GM12878 (cell line): ENCODE measurements at regions not wholly inside any gene's neighbourhood (a gene's known extent, or its start where the extent isn't known, plus 50 kb on each side); places are given as distances from the start of the nearest gene placed in this dataset.
A peak's percentile ranks its signal among the peaks of the same experiment; 100 is the strongest.

Experiments
- ATF7 ChIP-seq: fragments of 450-650 bp; IDR thresholded peaks from 2 replicates; pipeline ENCODE4 v1.6.1; 2016; ENCODE audit warnings: low read depth, mild to moderate bottlenecking
- BACH1 ChIP-seq: fragments of 450-650 bp; IDR thresholded peaks from 2 replicates; pipeline ENCODE4 v1.6.1; 2017; ENCODE audit warnings: mild to moderate bottlenecking, borderline replicate concordance
- BCLAF1 ChIP-seq: fragments of 450-650 bp; IDR thresholded peaks from 2 replicates; pipeline ENCODE4 v1.6.1; 2017; ENCODE audit warnings: antibody characterized with exemption, mild to moderate bottlenecking, moderate library complexity
- CBX3 ChIP-seq: fragments of 200-600 bp; sonication (generic); IDR thresholded peaks from 2 replicates; pipeline ENCODE4 v1.6.1; 2016; ENCODE audit warnings: low read depth, borderline replicate concordance
- CEBPB ChIP-seq, 2 experiments: fragments of 150-350 bp in 1 of 2; IDR thresholded peaks; 2 replicates each; pipeline ENCODE4 v1.6.1; 2012 to 2014; ENCODE audit warnings: low read depth in 2 of 2, low read length in 2 of 2, borderline replicate concordance in 1 of 2, inconsistent platforms in 1 of 2
- CREM ChIP-seq: IDR thresholded peaks from 2 replicates; pipeline ENCODE4 v1.6.1; 2014; ENCODE audit warnings: antibody characterized with exemption, low read depth
- EP300 ChIP-seq, 2 experiments: fragments of 150-350 bp in 1 of 2; IDR thresholded peaks; 2 replicates each; pipeline ENCODE4 v1.6.1; 2011 to 2012; ENCODE audit warnings: low read depth in 2 of 2, low read length in 2 of 2, borderline replicate concordance in 1 of 2, improper control_type of control experiment in 1 of 2, inconsistent platforms in 1 of 2; ENCODE audit not compliant: control insufficient read depth in 1 of 2
- FOS ChIP-seq: IDR thresholded peaks from 3 replicates; pipeline ENCODE4 v1.6.1; 2011; ENCODE audit warnings: borderline replicate concordance; ENCODE audit not compliant: insufficient read length; ENCODE audit errors: extremely low read depth
- GABPA ChIP-seq: IDR thresholded peaks from 2 replicates; pipeline ENCODE4 v1.6.1; 2014; ENCODE audit warnings: antibody characterized with exemption, low read depth, mild to moderate bottlenecking, inconsistent platforms
- IKZF1 ChIP-seq: fragments of 450-650 bp; conservative IDR thresholded peaks from 2 replicates; pipeline ENCODE4 v1.6.1; 2017; ENCODE audit warnings: antibody characterized with exemption, mild to moderate bottlenecking
- IRF4 ChIP-seq: IDR thresholded peaks from 2 replicates; pipeline ENCODE4 v1.6.1; 2011; ENCODE audit warnings: low read depth, low read length
- LARP7 ChIP-seq: fragments of 450-650 bp; IDR thresholded peaks from 2 replicates; pipeline ENCODE4 v1.6.1; 2017; ENCODE audit warnings: mild to moderate bottlenecking
- MEF2A ChIP-seq: IDR thresholded peaks from 2 replicates; pipeline ENCODE4 v1.6.1; 2011; ENCODE audit warnings: low read depth, mild to moderate bottlenecking, low read length, moderate library complexity; ENCODE audit not compliant: insufficient read depth
- MYB ChIP-seq: fragments of 150-350 bp; IDR thresholded peaks from 2 replicates; pipeline ENCODE4 v1.6.1; 2014; ENCODE audit warnings: mild to moderate bottlenecking, low read depth, low read length, borderline replicate concordance
- NR2F1 ChIP-seq: fragments of 450-650 bp; conservative IDR thresholded peaks from 2 replicates; pipeline ENCODE4 v1.6.1; 2017; ENCODE audit warnings: mild to moderate bottlenecking
- PKNOX1 ChIP-seq: fragments of 450-650 bp; IDR thresholded peaks from 2 replicates; pipeline ENCODE4 v1.6.1; 2016; ENCODE audit warnings: mild to moderate bottlenecking
- RAD21 ChIP-seq: IDR thresholded peaks from 2 replicates; pipeline ENCODE4 v1.6.1; 2011; ENCODE audit warnings: mild to moderate bottlenecking, low read depth, low read length, moderate library complexity; ENCODE audit not compliant: insufficient read depth
- RELB ChIP-seq: fragments of 450-650 bp; IDR thresholded peaks from 2 replicates; pipeline ENCODE4 v1.6.1; 2017; ENCODE audit warnings: low read depth, mild to moderate bottlenecking, moderate library complexity
- RUNX3 ChIP-seq: IDR thresholded peaks from 2 replicates; pipeline ENCODE4 v1.6.1; 2012; ENCODE audit warnings: low read length, inconsistent platforms
- SKIL ChIP-seq: fragments of 450-650 bp; IDR thresholded peaks from 2 replicates; pipeline ENCODE4 v1.6.1; 2017; ENCODE audit warnings: mild to moderate bottlenecking, low read depth, inconsistent platforms; ENCODE audit not compliant: poor library complexity, severe bottlenecking
- SMC3 ChIP-seq: IDR thresholded peaks from 2 replicates; pipeline ENCODE4 v1.6.1; 2011; ENCODE audit warnings: low read length, improper control_type of control experiment, borderline replicate concordance
- ZNF217 ChIP-seq: fragments of 450-650 bp; IDR thresholded peaks from 2 replicates; pipeline ENCODE4 v1.6.1; 2017; ENCODE audit warnings: antibody characterized with exemption, mild to moderate bottlenecking
- TF ChIP-seq, protein P1 (sequence below): IDR thresholded peaks from 2 replicates; pipeline ENCODE4 v1.6.1; 2011; ENCODE audit warnings: borderline replicate concordance, low read depth, mild to moderate bottlenecking, moderate library complexity, mixed read lengths, low read length; ENCODE audit not compliant: insufficient read depth; ENCODE audit errors: extremely low read length

GRCh38 chr4:122539861-122540465 lies 80.9 kb downstream of the IL21 start (continued):
- TF ChIP-seq LARP7, result no peak
- TF ChIP-seq PKNOX1, result no peak
- no peak for TF ChIP-seq IRF4
- TF ChIP-seq NR2F1, result 0 out of 2 replicates have a peak, but pooled peaks have one; percentile 30
- no peak for TF ChIP-seq RELB
- TF ChIP-seq GABPA, result no peak
- no peak for TF ChIP-seq EP300 (IDR thresholded peaks at IDR 0.05; ENCODE audit: borderline replicate concordance in 1 of 2, control insufficient read depth in 1 of 2, low read depth in 2 of 2, low read length in 2 of 2)
- no peak for TF ChIP-seq RAD21
- no peak for TF ChIP-seq IKZF1
- TF ChIP-seq, protein P1, sequence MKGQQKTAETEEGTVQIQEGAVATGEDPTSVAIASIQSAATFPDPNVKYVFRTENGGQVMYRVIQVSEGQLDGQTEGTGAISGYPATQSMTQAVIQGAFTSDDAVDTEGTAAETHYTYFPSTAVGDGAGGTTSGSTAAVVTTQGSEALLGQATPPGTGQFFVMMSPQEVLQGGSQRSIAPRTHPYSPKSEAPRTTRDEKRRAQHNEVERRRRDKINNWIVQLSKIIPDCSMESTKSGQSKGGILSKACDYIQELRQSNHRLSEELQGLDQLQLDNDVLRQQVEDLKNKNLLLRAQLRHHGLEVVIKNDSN, result no peak
- TF ChIP-seq BACH1, result no peak
- no peak for TF ChIP-seq ZNF217
- TF ChIP-seq CEBPB (IDR thresholded peaks at IDR 0.05; ENCODE audit: borderline replicate concordance in 1 of 2, low read depth in 2 of 2, low read length in 2 of 2), result no peak
- no peak for TF ChIP-seq MYB
- no peak for TF ChIP-seq BCLAF1
- TF ChIP-seq ATF7, result peak; percentile 61
- no peak for TF ChIP-seq FOS
- peak; percentile 54; the same call in 1 of the 2 replicates for TF ChIP-seq MEF2A
- no peak for TF ChIP-seq SKIL
- no peak for TF ChIP-seq CBX3
- peak; percentile 92 for TF ChIP-seq RUNX3
- peak; percentile 62; the same call in 1 of the 2 replicates for TF ChIP-seq CREM
- no peak for TF ChIP-seq SMC3
